Stomach (tissue), 4 donors: ENCODE measurements at regions not wholly inside any gene's neighbourhood (a gene's known extent, or its start where the extent isn't known, plus 50 kb on each side); places are given as distances from the start of the nearest gene placed in this dataset.

Experiments used
- CTCF ChIP-seq, 7 experiments: fragments of 450-650 bp in 4 of 7; fragments of 200-600 bp in 3 of 7; sonication (generic) in 3 of 7; IDR thresholded peaks; one replicate each; pipeline ENCODE4 v1.5.1; 2016 to 2019; ENCODE audit warnings: antibody characterized with exemption in 7 of 7, control low read depth in 2 of 7, mild to moderate bottlenecking in 1 of 7
- EP300 ChIP-seq: sonication (generic); formaldehyde crosslinking; IDR thresholded peaks from one replicate; pipeline ENCODE4 v1.6.1; 2017; ENCODE audit warnings: antibody characterized with exemption
- POLR2A ChIP-seq, 4 donors: fragments of 450-650 bp; IDR thresholded peaks; one replicate each; pipeline ENCODE4 v1.6.1; 2016; ENCODE audit warnings: antibody characterized with exemption in 4 of 4, control low read depth in 2 of 4, mild to moderate bottlenecking in 1 of 4, moderate library complexity in 1 of 4
- POLR2AphosphoS5 ChIP-seq, 3 donors: sonication (generic); formaldehyde crosslinking; IDR thresholded peaks; one replicate each; pipeline ENCODE4 v1.6.1; 2016; ENCODE audit warnings: antibody characterized with exemption in 3 of 3

GRCh38 chr3:150118219-150118618, 147.5 kb upstream of the PFN2 start:
- TF ChIP-seq EP300 (no peak), POLR2A (IDR thresholded peaks at IDR 0.05) (no peak), CTCF (IDR thresholded peaks at IDR 0.05) (no peak), POLR2AphosphoS5 (IDR thresholded peaks at IDR 0.05) (no peak)
